ENCODE measurements at regions not wholly inside any gene's neighbourhood (a gene's known extent, or its start where the extent isn't known, plus 50 kb on each side); places are given as distances from the start of the nearest gene placed in this dataset.
"Not testable (repeated sequence)": the region's sequence is repeated elsewhere in the genome, so short reads cannot be mapped to it uniquely, and the experiment has no call there.

DNA sequence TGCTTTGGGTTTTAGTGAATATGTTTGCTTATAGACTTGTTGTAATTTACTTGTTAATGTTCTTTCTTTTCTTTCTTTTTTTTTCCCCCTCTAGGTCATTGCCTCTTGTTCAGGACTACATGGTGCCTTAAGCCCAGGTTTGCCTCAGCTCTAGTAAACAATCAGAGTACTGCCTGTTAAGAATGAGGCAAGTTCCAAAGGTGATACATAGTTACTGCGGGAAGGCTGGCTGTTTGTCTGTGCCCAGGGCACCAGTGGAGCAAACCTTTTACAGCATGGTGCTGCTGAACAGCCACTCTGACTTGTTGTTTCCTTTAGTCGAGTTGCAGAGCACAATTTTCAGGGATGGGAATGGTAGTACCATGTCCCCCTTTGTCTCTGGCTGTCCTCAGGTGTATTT, 517.2 kb downstream of the NYAP2 start:
- in situ Hi-C loops (cut with MboI; ENCODE audit: low sequenced_read_pairs) = no loop called here

DNA sequence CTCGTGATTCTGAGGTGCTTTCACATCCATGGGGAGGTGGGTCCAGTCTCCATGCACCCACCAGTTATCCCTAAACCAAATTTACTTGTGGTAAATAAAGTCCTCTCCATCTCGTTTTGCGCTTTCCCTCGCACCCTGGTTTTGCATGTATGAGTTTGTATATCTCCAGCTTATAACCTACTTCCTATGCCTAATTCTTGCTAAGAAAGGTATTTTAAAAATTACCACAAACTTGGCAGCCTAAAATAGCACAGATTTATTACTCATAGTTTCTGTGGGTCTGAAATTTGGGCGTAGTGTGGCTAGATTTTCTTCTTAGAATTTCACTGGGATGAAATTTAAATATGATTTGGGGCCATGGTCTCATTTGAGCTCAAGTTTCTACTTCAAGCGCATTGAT, 511.5 kb downstream of the NYAP2 start:
- in situ Hi-C loops (cut with MboI; ENCODE audit: low sequenced_read_pairs) = no loop called here

DNA sequence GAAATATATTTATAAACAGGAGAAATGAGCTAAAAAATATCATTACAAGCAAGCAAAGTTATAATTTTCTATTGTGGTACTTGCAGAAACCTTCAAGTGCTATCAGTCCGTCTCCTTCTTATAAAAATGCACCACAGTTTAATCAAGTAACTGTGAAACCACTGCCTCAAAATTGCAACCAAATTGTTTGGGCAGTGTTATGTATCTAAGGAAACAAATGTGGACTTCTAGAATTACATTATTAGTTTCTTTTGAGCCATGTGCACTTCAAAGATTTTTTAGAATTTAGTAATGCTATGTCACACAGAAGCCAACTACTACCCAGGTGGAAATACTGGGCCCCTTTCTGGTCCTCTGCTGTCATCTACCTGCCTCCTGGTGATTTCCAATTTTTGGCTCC, 495.6 kb downstream of the NYAP2 start:
- in situ Hi-C loops (cut with MboI; ENCODE audit: low sequenced_read_pairs) = loop anchor here (25.0 kb wide), 1 partner anchor 917 kb away; no protein-coding TSS in a partner anchor

DNA sequence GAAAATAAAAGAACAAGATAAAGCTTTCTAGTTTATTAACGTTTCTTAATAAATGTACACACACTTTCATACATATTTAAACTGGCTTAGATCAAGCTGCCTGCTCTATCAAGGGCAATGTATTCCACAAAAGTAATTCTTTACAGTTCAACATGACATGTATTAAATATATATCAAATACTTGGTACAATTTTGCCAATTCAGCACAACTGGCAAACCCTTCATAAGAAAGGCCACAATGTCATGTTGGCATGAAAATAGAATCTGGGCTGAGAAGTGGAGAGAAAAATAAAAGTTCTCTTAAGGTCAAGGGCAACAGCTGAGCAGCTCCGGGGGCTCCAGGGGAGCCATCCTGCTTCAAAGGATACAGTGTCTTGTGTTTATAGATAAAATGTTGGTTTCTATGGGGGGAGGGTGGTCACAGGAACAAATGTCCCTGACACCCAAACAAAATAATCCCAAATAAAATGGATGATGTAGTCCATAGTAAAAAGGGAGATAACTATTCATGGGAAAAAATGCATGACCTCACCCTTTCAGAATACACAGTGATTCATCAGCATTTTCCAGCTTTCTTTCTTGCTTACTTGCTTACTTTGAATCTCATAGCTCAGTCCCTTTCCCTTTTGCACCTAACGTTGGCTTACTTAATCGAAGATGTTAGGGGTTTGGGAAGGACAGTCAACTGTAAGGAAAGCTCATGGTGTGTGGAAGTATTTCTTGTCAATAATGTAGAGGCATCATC, 494.9 kb downstream of the NYAP2 start:
- in situ Hi-C loops (cut with MboI; ENCODE audit: low sequenced_read_pairs) = loop anchor here (25.0 kb wide), 1 partner anchor 918 kb away; no protein-coding TSS in a partner anchor

DNA sequence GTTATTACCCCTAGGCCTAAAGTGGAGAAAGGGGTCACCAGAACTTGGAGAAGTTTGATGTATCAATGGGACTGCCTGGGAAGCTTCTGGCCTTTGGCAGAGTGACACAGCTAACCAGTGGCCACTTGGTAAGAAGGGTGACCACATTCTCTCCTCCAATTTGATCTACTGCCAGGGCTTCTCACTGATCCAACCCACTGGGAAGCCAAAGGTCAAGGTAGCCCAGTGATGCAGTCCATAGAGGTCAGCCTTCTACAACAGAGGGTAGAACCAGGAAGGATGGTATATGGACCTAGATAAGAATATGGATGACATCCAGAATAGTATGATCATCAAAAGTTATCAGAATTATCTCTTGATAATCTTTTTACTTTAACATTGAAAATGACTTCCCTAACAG, 493.6 kb downstream of the NYAP2 start:
- in situ Hi-C loops (cut with MboI; ENCODE audit: low sequenced_read_pairs) = loop anchor here (25.0 kb wide), 1 partner anchor 919 kb away; no protein-coding TSS in a partner anchor

DNA sequence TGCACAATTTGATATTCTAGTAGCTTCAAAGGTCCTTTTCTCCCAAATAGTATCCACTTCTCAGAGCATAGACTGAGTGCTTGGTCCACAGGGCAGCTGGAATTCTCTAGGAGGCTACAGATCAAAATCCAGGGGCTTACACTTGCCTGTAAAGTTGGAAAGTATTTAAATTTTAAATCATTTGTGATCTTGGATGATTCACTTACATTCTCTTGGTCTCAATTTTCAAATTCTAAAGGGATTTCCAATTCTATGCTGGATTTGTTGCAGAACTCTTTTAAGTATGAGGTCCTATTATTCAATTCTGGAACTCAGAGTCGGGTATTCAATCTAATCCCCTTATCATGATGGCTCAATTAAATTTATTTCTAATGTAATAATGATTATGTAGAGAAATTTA, 492.3 kb downstream of the NYAP2 start:
- in situ Hi-C loops (cut with MboI; ENCODE audit: low sequenced_read_pairs) = loop anchor here (25.0 kb wide), 1 partner anchor 921 kb away; no protein-coding TSS in a partner anchor

DNA sequence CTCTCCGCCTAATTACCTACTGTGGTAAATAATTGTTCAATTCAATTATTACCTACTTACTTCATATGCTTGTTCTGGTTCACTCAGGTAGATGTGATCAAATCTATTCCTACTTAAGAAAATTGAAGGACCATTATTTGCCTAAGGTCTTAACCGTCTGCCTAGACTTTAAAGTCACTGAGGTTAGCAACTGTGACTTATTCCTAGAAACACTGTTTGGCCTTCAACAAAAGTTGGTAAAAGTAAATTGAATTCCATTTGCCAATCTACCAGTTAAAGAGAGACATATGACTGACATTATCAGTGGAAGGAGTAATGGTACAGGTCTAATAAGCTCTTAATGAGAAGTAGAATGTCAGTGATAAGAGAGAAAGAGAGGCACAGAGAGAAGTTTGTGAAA, 491.5 kb downstream of the NYAP2 start:
- in situ Hi-C loops (cut with MboI; ENCODE audit: low sequenced_read_pairs) = loop anchor here (25.0 kb wide), 1 partner anchor 921 kb away; no protein-coding TSS in a partner anchor

DNA sequence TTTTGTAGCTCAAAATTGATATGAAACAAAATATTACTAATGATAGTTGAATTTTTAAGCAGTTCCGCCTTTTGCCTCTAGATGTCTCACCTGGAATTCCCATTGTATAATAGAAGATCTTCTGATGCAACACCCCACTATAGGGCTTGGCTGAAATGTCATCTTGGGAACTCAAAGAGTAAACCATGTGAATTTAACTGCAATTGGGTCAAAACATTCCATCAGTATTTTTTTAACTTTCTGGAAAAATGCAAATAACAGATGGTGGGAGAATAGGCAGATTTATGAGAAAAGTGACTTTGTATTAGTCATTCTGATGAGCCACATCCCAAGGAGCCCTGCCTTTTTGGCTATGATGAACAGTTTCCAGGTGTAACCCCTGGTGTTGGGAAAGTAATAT, 489.9 kb downstream of the NYAP2 start:
- in situ Hi-C loops (cut with MboI; ENCODE audit: low sequenced_read_pairs) = loop anchor here (25.0 kb wide), 1 partner anchor 923 kb away; no protein-coding TSS in a partner anchor

DNA sequence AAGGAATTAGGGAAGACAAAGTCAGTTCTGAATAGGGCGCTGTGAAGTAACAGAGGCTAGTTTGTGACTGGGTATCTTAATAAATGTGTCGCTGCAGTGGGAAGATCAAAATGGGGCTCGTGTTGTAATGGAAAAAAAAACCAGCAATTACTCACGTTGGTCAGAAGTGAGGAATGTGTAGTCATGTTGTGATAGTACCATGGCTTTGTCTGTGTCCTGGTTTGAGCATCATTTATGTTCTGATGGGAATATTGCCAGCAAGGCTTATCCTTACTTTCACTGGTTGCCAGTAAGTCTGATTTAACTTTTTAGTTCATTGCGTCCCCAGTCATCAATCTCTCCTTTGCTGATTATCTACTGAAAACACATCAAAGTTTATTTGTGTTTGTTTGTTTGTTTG, 467.6 kb downstream of the NYAP2 start:
- in situ Hi-C loops (cut with MboI; ENCODE audit: low sequenced_read_pairs) = no loop called here

DNA sequence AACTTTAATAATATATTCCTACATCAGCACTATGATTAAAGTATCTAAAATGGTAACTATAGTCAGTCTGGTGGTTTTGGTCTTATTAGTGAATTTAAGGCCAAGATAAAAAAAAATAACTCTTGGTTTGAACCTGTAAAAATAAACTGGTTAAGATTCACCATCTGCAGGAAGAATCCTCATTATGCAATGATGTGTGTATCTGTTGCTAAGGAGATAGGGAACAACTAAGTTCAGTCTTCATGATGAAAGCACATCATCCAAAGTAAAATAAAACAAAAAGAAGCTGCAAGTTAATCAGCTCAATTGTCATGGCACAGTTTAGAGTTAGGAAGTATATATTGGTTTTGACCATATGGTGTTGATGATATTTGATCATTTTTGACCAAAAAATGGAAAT, 466.0 kb downstream of the NYAP2 start:
- in situ Hi-C loops (cut with MboI; ENCODE audit: low sequenced_read_pairs) = no loop called here

DNA sequence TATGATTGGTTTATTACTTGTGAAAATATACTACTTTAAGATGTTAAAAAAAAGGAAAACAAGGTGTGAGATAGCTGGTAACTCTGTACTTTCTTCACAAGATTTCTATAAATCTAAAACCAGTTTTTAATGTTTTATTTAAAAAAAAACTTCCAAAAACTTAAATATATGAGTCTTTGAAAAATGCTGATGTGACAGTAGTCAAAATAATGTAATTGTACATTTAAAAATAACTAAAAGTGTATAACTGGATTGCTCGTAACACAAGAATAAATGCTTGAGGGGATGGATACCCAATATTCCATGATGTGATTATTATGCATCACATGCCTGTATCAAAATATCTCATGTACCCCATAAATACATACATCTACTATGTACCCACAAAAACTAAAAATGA, 464.9 kb downstream of the NYAP2 start:
- in situ Hi-C loops (cut with MboI; ENCODE audit: low sequenced_read_pairs) = no loop called here

DNA sequence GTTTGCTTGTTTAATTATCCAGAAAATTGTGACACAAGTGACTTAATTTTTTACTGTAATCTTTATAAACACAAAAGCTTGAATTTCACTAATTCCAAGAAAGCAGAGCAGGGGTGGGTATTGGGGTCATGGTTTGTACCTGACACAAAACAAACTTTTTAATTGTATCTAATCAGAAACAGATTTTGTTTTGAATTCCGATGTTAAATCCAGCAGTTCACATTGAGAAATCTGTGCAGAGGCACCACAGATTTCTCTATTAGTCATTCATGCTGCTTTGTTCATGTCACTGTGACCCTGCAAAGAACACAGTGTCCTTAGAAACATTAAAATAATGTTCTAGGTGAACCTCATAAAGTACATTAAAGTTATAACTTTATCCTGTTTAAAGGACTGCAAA, 443.4 kb downstream of the NYAP2 start:
- in situ Hi-C loops (cut with MboI; ENCODE audit: low sequenced_read_pairs) = no loop called here

DNA sequence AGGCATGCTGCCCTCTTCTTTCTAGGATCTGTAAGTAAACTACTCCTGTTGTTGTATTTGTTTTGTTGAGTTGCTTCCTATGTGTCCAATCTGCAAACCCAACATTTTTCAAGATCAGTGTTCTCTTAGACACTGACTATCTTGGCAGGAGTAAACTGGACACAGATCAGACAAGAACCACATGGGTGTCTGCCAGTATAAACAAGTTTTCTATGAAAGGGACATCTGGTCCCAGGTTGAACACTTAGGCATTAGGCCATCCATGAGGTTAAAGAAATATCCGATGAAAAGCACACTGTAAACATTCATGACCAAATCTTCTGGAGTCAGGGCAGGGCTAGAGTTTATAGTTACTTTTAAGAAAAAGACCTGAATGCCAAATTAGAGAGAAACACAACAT, 441.8 kb downstream of the NYAP2 start:
- in situ Hi-C loops (cut with MboI; ENCODE audit: low sequenced_read_pairs) = no loop called here

DNA sequence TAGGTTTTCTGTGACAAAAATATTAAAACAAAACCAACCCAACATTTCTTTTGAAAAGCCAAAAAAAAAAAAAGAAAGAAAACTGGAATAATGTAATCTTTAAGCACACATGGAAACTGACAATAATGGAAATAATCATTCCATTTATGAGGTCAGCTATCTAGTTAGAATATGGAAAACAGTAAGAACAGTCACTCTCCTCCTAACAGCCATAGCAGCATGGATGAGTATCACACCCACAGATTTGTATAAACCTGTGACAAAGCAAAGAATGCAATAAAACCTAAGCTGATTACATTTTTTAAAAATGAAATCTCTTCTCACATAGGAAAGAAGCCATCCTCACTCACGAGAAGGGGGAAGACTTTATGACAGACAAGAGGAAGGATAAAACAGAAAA, 437.8 kb downstream of the NYAP2 start:
- in situ Hi-C loops (cut with MboI; ENCODE audit: low sequenced_read_pairs) = no loop called here

DNA sequence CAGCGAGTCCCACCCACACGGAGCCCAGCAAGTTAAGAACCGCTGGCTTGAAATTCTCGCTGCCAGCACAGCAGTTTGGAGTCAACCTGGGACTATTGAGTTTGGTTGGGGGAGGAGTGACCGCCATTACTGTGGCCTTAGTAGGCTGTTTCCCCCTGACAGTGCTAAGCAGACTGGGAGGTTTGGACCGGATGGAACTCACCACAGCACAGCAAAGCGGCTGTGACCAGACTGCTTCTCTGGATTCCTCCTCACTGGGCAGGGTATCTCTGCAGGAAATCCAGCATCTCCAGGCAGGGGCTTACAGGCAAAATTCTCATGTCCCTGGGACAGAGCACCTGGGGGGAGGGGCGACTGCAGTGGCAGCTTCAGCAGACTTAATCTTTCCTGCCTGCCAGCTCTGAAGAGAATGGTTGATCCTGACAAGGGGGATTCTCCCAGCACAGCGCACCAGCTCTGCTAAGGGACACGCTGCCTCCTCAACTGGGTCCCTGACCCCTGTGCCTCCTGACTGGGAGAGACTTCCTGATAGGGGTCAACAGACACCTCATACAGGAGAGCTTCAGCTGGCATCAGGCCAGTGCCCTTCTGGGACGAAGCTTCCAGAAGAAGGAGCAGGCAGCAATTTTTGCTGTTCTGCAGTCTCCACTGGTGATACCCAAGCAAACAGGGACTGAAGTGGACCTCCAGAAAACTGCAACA, 425.4 kb downstream of the NYAP2 start:
- in situ Hi-C loops (cut with MboI; ENCODE audit: low sequenced_read_pairs) = no loop called here

DNA sequence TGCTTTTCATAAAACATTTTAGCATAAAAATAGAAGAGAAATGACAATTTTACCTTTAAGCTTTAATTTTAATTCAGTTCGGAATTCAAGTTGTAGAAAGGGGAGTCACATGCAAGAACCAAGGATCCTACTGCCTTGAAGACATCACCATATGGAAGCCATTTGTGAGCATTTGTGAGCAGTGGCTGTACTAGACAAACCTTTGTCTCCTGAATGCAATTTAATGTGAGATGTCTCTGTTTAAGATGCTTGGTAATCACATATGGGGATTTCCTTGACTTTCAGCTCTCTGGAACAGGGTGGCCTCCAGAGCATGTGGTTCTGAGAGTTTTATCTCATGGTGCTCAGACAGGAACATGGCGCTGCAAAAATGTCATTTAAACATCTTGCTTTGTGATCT, 421.8 kb downstream of the NYAP2 start:
- in situ Hi-C loops (cut with MboI; ENCODE audit: low sequenced_read_pairs) = no loop called here

DNA sequence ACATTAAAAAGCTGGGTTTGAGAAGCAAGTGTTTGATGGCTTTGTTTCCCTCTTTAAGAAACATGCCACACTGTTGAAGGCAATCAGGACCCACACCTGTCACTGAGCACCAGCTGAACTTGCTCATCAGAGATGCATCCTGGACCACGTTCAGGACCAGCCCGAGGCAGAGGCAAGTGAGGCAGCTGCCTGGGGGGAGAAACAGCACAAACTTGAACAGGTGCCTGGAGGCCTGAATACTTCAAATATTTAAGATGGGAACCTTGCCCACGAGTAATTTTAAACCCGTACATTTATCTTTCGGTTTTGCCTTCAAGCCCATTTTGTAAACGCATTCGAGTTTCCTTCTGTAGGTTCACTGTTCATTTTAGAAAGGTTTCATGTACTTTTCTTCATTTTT, 421.3 kb downstream of the NYAP2 start:
- in situ Hi-C loops (cut with MboI; ENCODE audit: low sequenced_read_pairs) = no loop called here

DNA sequence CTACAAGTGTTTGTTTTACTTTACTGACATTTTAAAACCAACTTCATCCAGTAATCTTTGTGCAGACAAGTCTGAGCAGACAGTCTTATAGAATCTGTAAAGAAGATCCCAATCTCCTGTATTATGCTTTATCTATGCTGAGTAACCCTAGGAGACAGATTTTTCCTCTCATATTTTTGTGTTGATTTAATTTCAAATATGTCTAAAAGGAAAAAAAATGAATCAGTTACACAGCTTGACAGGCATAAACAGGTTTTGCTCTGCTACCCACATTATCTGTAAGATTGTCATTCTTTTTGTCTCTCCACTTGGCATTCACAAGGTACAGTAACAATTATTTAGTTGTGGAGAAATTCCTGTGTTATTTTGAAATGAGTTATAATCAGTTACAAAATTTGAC, 415.0 kb downstream of the NYAP2 start:
- in situ Hi-C loops (cut with MboI; ENCODE audit: low sequenced_read_pairs) = no loop called here

DNA sequence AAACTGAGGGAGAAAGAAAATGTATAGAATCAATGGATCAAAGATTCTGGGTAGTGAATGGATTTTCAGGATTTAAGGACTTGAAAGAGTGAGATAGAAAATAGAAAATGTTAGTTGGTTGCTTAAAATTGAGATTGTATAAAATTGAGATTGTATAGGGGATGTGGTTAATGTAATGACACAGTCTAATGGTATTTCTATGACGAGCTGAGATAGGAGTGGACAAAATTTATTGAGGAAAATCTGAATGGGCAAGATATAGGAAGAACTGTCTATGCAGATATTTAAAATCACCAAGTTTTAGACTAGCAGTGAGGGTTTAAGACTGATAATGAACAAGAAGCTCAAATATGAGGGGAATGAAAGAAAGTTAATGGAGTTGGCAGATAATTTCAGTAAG, 406.6 kb downstream of the NYAP2 start:
- in situ Hi-C loops (cut with MboI; ENCODE audit: low sequenced_read_pairs) = no loop called here

DNA sequence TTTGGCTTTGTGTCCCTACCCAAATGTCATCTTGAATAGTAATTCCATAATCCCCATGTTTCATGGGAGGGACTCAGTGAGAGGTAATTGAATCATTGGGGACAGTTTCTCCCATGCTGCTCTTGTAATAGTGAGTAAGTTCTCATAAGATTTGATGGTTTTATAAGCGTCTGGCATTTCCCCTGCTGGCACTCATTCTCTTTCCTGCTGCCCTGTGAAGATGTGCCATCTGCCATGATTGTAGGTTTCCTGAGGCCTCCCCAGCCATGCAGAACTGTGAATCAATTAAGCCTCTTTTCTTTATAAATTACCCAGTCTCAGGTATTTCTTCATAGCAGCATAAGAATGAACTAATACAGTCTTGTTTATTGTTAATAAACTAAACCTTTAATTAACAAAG, 402.6 kb downstream of the NYAP2 start:
- in situ Hi-C loops (cut with MboI; ENCODE audit: low sequenced_read_pairs) = not testable (repeated sequence)

DNA sequence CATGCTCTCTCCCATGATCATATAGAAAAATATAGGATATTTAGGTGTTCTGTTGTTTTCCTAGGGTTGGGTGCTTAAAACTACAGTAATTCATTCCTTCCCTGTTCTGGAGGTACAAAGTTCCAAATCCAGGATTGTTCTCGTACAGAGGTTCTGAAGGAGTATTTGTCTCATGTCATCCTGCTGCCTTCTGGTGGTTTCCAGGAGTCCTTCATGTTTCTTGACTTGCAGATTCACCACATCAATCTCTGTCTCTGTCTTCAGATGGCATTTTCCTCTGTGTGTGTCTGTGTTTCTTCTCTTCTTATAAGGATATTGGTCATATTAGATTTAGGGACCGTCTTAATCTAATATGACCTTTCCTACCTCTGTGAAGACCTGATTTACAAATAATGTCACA, 397.9 kb downstream of the NYAP2 start:
- in situ Hi-C loops (cut with MboI; ENCODE audit: low sequenced_read_pairs) = no loop called here

DNA sequence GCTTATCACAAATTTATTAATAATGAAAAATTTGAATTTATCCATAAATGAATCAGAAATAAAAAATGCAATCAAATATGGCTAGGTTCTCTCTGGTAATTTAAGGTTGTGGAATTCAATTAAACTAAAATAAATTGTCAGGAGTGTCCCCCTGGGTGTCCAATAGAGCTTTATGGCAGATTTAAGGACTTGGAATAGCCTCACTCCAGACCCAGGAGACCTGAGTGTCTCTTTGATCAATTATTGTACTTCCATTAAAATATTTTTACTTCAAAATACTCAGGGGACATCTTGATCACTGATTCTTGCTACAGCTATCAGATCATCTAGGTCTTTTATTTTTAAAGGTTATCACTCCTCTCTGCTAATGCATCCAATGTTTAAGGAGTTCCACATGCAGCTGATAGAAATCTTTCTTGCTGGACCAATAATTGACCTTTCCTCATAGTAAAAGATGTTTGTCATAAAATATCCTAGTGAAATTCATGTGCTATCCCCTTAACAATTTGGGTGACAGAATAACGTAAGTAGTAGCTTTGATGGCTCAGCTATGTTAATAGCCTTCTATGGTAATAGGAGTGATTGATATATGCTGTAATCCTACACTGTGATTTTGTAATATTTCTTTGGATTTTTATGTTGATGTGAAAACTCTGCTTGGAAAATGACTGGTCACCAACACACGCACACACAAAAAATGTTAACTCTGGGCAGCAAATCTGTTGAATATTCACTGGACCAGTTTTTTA, 395.3 kb downstream of the NYAP2 start:
- in situ Hi-C loops (cut with MboI; ENCODE audit: low sequenced_read_pairs) = no loop called here
